IMR-90 (cell line): ENCODE measurements at regions not wholly inside any gene's neighbourhood (a gene's known extent, or its start where the extent isn't known, plus 50 kb on each side); places are given as distances from the start of the nearest gene placed in this dataset.

ENCODE experiments used
- ATAC-seq: fragments of 200-7000 bp; cut with Tn5 transposase; 2 replicates; pipeline ENCODE4 v1.9.1; 2020; ENCODE audit warnings: low read depth, mild to moderate bottlenecking, moderate library complexity
- BruUV-seq: library from RNA; stranded (reverse); fragments of 400-500 nt; replicated peaks from 2 replicates; lab custom pipeline; 2021; lab: Mats Ljungman, UMichigan
- CTCF ChIA-PET: fragments of 300-600 bp; formaldehyde crosslinking; extraction: SDS; loops from one replicate; lab custom pipeline; 2021; ENCODE audit warnings: antibody characterized with exemption; lab: Yijun Ruan, JAX
- POLR2A ChIA-PET: fragments of 300-600 bp; sonication (Branson Sonifier 250); formaldehyde crosslinking; loops from one replicate; lab custom pipeline; 2022; ENCODE audit warnings: antibody characterized with exemption; ENCODE audit not compliant: unreplicated experiment; lab: Charles Lee
- DNase-seq: peaks from one replicate; pipeline ENCODE4 v3.0.0; 2013
- H2AFZ ChIP-seq: replicated peaks from 2 replicates; pipeline ENCODE3; 2013; ENCODE audit warnings: low read length, mild to moderate bottlenecking; ENCODE audit not compliant: poor library complexity
- H2AK5ac ChIP-seq: 2 replicates; pipeline ENCODE4 v1.6.1; 2013; ENCODE audit warnings: low read depth, low read length, inconsistent platforms
- H2AK9ac ChIP-seq: replicated peaks from 2 replicates; pipeline ENCODE3; 2013; ENCODE audit warnings: mild to moderate bottlenecking, low read depth, low read length, moderate library complexity; ENCODE audit not compliant: poor library complexity
- H2BK120ac ChIP-seq: 2 replicates; pipeline ENCODE4 v1.6.1; 2013; ENCODE audit warnings: low read depth, low read length, inconsistent platforms
- H2BK15ac ChIP-seq: 3 replicates; pipeline ENCODE4 v1.6.1; 2013; ENCODE audit warnings: low read depth, low read length, inconsistent platforms
- H2BK20ac ChIP-seq: 2 replicates; pipeline ENCODE4 v1.6.1; 2013; ENCODE audit warnings: low read depth, mild to moderate bottlenecking, inconsistent platforms, low read length, moderate library complexity
- H2BK5ac ChIP-seq: 2 replicates; pipeline ENCODE4 v1.6.1; 2013; ENCODE audit warnings: mild to moderate bottlenecking, low read depth, low read length, inconsistent platforms; ENCODE audit not compliant: poor library complexity, severe bottlenecking
- H3K14ac ChIP-seq: replicated peaks from 2 replicates; pipeline ENCODE4 v1.6.1; 2013; ENCODE audit warnings: low read depth, low read length, inconsistent platforms
- H3K18ac ChIP-seq: 2 replicates; pipeline ENCODE4 v1.6.1; 2013; ENCODE audit warnings: low read depth, low read length, control low read depth
- H3K23ac ChIP-seq: 2 replicates; pipeline ENCODE4 v1.6.1; 2013; ENCODE audit warnings: low read depth, low read length, inconsistent platforms
- H3K27ac ChIP-seq: 2 replicates; pipeline ENCODE4 v1.5.1; 2013; ENCODE audit warnings: mild to moderate bottlenecking, control low read depth, low read length; ENCODE audit not compliant: insufficient read depth
- H3K27me3 ChIP-seq: 2 replicates; pipeline ENCODE4 v1.6.1; 2013; ENCODE audit warnings: low read length; ENCODE audit not compliant: control insufficient read depth, insufficient read depth
- H3K36me3 ChIP-seq: 2 replicates; pipeline ENCODE4 v1.6.1; 2013; ENCODE audit warnings: low read length, mixed read lengths; ENCODE audit not compliant: control insufficient read depth, insufficient read depth
- H3K4ac ChIP-seq: 2 replicates; pipeline ENCODE4 v1.6.1; 2013; ENCODE audit warnings: low read depth, low read length, inconsistent platforms
- H3K4me1 ChIP-seq: 2 replicates; pipeline ENCODE4 v1.6.1; 2013; ENCODE audit warnings: low read length, mixed read lengths; ENCODE audit not compliant: control insufficient read depth, insufficient read depth
- H3K4me2 ChIP-seq: 2 replicates; pipeline ENCODE4 v1.6.1; 2013; ENCODE audit warnings: low read depth, mild to moderate bottlenecking, control low read depth, low read length, moderate library complexity
- H3K4me3 ChIP-seq: 2 replicates; pipeline ENCODE4 v1.5.1; 2013; ENCODE audit warnings: low read depth, mild to moderate bottlenecking, control low read depth, low read length, moderate library complexity; ENCODE audit not compliant: insufficient read depth
- H3K56ac ChIP-seq: 2 replicates; pipeline ENCODE4 v1.6.1; 2013; ENCODE audit warnings: low read length, inconsistent platforms; ENCODE audit not compliant: insufficient read depth; ENCODE audit errors: extremely low read depth
- H3K79me1 ChIP-seq, 2 experiments: 2 replicates each; pipeline ENCODE4 v1.6.1; 2013; ENCODE audit warnings: low read length in 2 of 2, inconsistent platforms in 1 of 2, low read depth in 1 of 2
- H3K9ac ChIP-seq: 2 replicates; pipeline ENCODE4 v1.6.1; 2013; ENCODE audit warnings: low read depth, low read length, control low read depth
- H3K9me1 ChIP-seq: 2 replicates; pipeline ENCODE4 v1.6.1; 2013; ENCODE audit warnings: low read length, inconsistent platforms; ENCODE audit not compliant: insufficient read depth
- H3K9me3 ChIP-seq: 2 replicates; pipeline ENCODE4 v1.6.1; 2013; ENCODE audit warnings: low read length; ENCODE audit not compliant: control insufficient read depth, insufficient read depth
- H4K20me1 ChIP-seq: 2 replicates; pipeline ENCODE4 v1.6.1; 2013; ENCODE audit warnings: low read length, inconsistent platforms; ENCODE audit not compliant: insufficient read depth
- H4K5ac ChIP-seq: 2 replicates; pipeline ENCODE4 v1.6.1; 2013; ENCODE audit warnings: mild to moderate bottlenecking, low read depth, low read length, control low read depth
- H4K8ac ChIP-seq, 2 experiments: 2 replicates each; pipeline ENCODE4 v1.6.1; 2013; ENCODE audit warnings: low read depth in 2 of 2, low read length in 2 of 2, control low read depth in 1 of 2, inconsistent platforms in 1 of 2
- H4K91ac ChIP-seq: 2 replicates; pipeline ENCODE4 v1.6.1; 2013; ENCODE audit warnings: low read depth, low read length, inconsistent platforms; ENCODE audit not compliant: insufficient read depth
- MAFK ChIP-seq: IDR thresholded peaks from 2 replicates; pipeline ENCODE4 v1.6.1; 2012; ENCODE audit warnings: low read depth, low read length, improper control_type of control experiment
- NFE2L2 ChIP-seq: fragments of 150-350 bp; IDR thresholded peaks from 2 replicates; pipeline ENCODE4 v1.6.1; 2016; ENCODE audit warnings: low read depth, mild to moderate bottlenecking, low read length
- WGBS, 2 experiments: methylation state at CpG; one replicate each; pipeline versions ENCODE4 v1.1.5 to v1.1.7; 2013; ENCODE audit warnings: missing lambda C conversion rate in 2 of 2; ENCODE audit not compliant: insufficient read length in 1 of 2; ENCODE audit errors: extremely low coverage in 2 of 2; 5-methylcytosine and 5-hydroxymethylcytosine counted together
- dilution Hi-C: fragments of 300-500 bp; cut with HindIII; formaldehyde crosslinking; loops from one replicate; pipeline ENCODE4 v1.14.3; 2018; ENCODE audit warnings: low sequenced_read_pairs; ENCODE audit not compliant: unreplicated experiment
- in situ Hi-C: fragments of 300-500 bp; cut with MboI; formaldehyde crosslinking; loops from 3 replicates; pipeline ENCODE4 v1.14.3; 2019; ENCODE audit warnings: low sequenced_read_pairs, inconsistent platforms, mixed read lengths
- intact Hi-C: fragments of 100-400 bp; cut with micrococcal nuclease; formaldehyde crosslinking; loops from 2 replicates; pipeline ENCODE4 v1.10.0; 2022

DNA sequence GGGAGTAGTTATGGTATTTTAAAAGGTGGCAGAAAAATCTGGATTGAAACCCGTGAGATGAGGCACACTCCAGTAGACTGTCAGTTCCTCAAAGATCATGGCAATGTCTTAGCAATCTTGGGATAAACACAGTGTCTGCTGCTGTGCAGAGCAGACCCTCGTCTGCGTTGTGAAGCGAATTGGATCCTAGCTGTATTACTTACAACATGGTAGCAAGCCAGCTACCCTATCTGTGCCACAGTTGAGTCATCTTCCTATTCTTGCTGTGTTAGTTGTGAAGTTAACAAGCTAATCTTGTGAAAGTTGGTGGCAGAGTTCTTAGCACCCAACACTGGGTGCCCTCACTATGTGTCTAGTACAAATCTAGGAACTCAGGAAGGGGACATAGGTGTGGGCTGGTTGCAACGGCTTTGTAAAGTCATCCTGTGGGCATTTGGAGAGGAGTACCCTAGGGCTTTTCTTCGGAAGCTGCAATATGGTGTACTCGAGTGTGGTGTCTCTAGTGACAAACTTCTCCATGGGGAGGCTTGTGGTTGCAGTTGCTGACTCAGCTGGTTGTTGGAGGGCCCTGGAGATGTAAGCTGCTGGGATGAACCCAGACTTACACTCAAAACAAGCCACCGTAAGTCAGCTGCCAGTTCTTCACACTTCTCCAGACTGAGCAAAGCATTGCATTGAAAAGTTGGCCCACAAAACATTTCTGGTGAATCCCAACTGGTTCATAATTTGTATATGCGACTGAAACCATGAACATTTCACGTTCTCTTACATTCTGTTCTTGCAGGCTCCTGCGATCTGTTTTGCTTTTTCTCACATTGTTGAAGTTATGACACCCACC is 61.5 kb downstream of the ADCYAP1 start:
- no peak overlapping the region for H3K18ac ChIP-seq
- no peak overlapping the region for H3K4me3 ChIP-seq
- CTCF ChIA-PET = no interaction called here
- no peaks in the 10 kb centered on the region for H3K4me1 ChIP-seq
- no peak overlapping the region for H4K91ac ChIP-seq
- H3K27me3 ChIP-seq = no peaks in the 10 kb centered on the region
- H3K14ac ChIP-seq = no peak overlapping the region
- no TSS peak for BruUV-seq
- no peak for ATAC-seq
- no peaks in the 10 kb centered on the region for H3K9me3 ChIP-seq
- H2AK9ac ChIP-seq = no peak overlapping the region
- 33% methylated on average over 1 of the region's 11 CpGs; no CpG with 5 or more reads in 1 of the 2 experiments for WGBS, 2 experiments
- H2BK5ac ChIP-seq = no peak overlapping the region
- H4K5ac ChIP-seq = no peak overlapping the region
- H3K79me1 ChIP-seq = no peaks in the 10 kb centered on the region
- H3K4ac ChIP-seq = no peak overlapping the region
- POLR2A ChIA-PET = no interaction called here
- intact Hi-C loops (loop anchor here (10.0 kb wide), 1 partner anchor 1579 kb away; no protein-coding TSS in a partner anchor), in situ Hi-C loops (no loop called here), dilution Hi-C loops (no loop called here)
- H3K23ac ChIP-seq = no peak overlapping the region
- no peak overlapping the region for H3K27ac ChIP-seq
- no peak for DNase-seq
- H3K56ac ChIP-seq = no peak overlapping the region
- no peak overlapping the region for H3K9ac ChIP-seq
- H2AFZ ChIP-seq = no peak overlapping the region
- H3K4me2 ChIP-seq = no peak overlapping the region
- H2AK5ac ChIP-seq = no peak overlapping the region
- TF ChIP-seq MAFK (peak; percentile 65), NFE2L2 (no peak)
- no peaks in the 10 kb centered on the region for H3K36me3 ChIP-seq
- no peaks in the 10 kb centered on the region for H4K20me1 ChIP-seq
- no peak overlapping the region for H2BK120ac ChIP-seq
- H3K9me1 ChIP-seq = no peaks in the 10 kb centered on the region
- H2BK20ac ChIP-seq = no peak overlapping the region
- H4K8ac ChIP-seq = no peak overlapping the region
- H2BK15ac ChIP-seq = no peak overlapping the region
